GM12873 (cell line): ENCODE measurements at regions not wholly inside any gene's neighbourhood (a gene's known extent, or its start where the extent isn't known, plus 50 kb on each side); places are given as distances from the start of the nearest gene placed in this dataset.

Experiments used
- CTCF ChIP-seq: IDR thresholded peaks from 2 replicates; pipeline ENCODE4 v1.5.1; 2012; ENCODE audit warnings: low read depth, mild to moderate bottlenecking, moderate library complexity, low read length, control low read depth; ENCODE audit not compliant: insufficient read depth; ENCODE audit errors: missing control alignments

DNA sequence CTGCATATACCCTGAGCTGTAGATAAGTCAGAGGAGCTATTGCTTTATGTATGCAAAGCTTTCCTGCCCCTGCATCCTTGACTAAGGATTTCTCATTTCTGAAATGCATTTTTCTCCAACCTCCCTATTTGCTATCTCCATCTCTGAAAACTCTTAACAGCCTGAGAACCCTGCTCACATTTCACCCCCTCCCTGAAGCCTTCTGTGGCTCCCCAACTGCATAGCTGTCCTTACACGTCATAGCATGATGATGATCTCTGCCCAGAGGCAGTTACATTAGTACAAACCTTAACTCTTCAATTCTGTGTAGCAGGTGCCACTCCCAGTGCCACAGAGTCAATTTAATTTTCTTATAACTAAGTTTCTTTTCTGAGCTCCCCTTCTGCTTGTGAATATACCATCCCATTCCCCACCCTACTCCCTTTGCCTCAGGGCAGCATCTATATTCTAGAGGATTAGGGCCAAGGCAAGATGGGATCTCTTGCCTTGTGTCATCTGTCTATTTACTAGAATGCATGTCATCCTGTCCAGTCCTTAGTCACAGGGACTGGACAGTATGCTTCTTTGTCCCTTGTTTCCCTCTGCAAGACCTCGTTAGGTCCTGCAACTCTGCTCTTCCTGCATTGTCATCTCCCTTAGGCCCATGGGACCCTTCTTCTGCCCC lies 149.7 kb upstream of the SPRY4 start:
- no peak for TF ChIP-seq CTCF

DNA sequence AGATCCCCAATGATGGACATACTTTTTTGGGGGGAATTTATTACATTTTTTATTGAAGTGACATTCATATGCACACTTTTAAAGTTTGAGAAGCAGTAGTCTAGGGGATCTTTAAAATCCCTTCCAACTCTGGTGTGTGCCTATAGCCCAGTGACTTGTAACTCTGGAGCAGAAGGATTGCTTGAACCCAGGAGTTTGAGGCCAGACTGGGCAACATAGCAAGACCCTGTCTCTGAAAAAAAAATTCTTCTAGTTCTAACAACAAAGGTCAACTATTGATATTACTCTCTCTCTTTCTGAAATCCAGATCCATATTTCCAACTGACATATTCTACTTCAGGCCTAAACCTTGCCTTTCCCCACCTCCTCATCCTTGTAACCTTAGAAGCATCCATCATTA lies 148.2 kb upstream of the SPRY4 start:
- TF ChIP-seq CTCF, result no peak

GRCh38 chr5:142472306-142472951 lies 147.6 kb upstream of the SPRY4 start:
- no peak for TF ChIP-seq CTCF

DNA sequence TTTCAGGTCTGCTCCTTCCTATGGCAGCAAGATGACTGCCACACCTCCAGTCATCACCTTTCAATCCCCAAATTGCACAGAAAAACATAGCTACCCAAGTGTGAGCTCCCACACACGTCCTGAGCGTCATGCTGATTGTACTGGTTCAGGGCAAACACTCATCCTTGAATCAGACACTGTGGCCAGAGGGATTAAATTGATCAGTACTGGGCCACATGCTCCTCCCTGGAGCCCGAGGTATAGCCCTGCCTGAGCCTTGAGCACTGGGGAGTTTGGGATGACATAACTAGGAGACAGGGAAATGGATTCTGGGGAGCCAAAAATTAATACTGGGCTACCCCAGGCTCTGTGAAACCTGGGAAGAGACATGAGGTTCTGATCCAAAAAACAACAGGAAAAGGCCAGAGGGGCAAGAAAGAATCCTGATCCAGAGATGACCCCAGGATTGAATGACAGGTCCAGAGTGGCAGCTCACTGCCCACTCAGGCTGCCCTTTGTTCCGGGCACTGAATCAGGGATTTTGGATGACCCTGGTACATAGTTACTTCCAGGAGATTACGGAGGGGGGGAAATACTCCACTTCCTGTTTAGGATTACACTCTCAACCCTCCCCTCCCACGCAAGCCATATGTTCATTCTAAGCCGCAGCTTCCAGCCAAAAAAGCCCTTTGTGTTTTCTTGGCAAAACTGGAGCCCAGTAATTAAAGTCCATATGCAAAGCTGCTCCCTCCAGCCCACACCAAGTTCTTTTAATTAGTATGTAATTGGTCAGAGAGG lies 141.6 kb upstream of the SPRY4 start:
- TF ChIP-seq CTCF, result no peak

DNA sequence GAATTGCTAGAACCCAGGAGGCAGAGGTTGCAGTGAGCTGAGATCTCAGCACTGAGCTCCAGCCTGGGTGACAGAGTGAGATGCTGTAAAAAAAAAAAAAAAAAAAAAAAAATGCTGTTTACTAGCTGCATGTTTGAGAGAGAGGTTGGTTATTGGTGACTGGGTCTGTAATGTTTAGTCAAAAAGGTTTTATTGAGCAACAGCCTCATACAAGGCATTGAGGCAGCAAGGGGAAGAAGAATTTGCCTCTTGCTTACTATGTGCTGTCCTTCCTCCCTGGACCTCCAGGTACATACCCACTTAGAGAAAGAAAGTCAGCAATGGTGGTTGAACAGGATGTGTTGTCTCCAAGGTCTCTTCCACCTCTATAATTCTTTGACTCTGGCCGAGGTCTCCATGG lies 140.7 kb upstream of the SPRY4 start:
- TF ChIP-seq CTCF, result no peak

GRCh38 chr5:142463904-142464303 lies 139.1 kb upstream of the SPRY4 start:
- no peak for TF ChIP-seq CTCF

DNA sequence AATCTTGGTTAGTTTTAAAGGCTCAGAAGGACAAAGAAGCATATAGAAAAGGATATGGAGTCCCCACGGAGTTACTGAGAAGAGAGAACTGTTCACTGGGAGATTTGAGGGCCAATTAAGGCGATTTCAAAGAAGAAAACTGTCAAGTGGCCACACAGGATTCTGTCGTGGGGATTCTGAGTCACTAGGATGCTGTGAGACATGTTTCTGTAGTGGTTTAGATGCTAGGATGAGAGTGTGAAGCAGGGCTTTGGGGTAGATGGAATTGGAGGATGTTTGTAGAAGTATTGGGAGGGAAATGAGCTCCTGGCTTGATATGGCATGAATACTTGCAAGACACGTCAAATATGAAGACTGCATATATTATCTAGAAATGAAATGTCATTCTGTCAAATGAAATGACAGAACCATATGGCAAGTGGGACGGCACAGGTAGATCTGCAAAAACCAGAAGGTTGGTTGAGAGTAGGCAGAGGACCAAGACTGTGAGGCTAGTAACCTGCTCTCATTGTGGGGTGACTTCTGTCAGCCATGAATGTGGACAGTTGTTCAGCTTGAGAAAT lies 136.3 kb upstream of the SPRY4 start:
- no peak for TF ChIP-seq CTCF
